T-cell (primary cell): ENCODE measurements at regions not wholly inside any gene's neighbourhood (a gene's known extent, or its start where the extent isn't known, plus 50 kb on each side); places are given as distances from the start of the nearest gene placed in this dataset.

Experiments used
- ATAC-seq, 4 experiments: fragments of 200-7000 bp in 3 of 4; fragments of 150-1000 bp in 1 of 4; cut with Tn5 transposase; replicated peaks in 1 of 4; 1 replicate in 3 of 4; 2 replicates in 1 of 4; pipeline ENCODE4 v1.10.0; 2021; ENCODE audit warnings: moderate library complexity in 3 of 4, mild to moderate bottlenecking in 2 of 4, moderate number of reproducible peaks in 1 of 4
- CTCF ChIA-PET, 2 donors: fragments of 300-600 bp; sonication (Branson Sonifier 250); formaldehyde crosslinking; loops; one replicate each; lab custom pipeline; 2022; ENCODE audit warnings: antibody characterized with exemption in 2 of 2; lab: Charles Lee
- POLR2A ChIA-PET, 2 donors: fragments of 300-600 bp; sonication (Branson Sonifier 250); formaldehyde crosslinking; loops; one replicate each; lab custom pipeline; 2022; ENCODE audit warnings: antibody characterized with exemption in 2 of 2; lab: Charles Lee
- DNase-seq, 35 experiments: peaks; one replicate each; pipeline versions ENCODE4 v3.0.0 to v3.0.0-alpha.2; 2013 to 2023
- H3K27ac ChIP-seq: one replicate; pipeline ENCODE4 v1.5.1; 2013; ENCODE audit warnings: low read length
- H3K27me3 ChIP-seq, 2 experiments: replicated peaks in 1 of 2; 1 replicate in 1 of 2; 2 replicates in 1 of 2; pipeline versions ENCODE4 v1.6.1 to v1.7.0; 2013; ENCODE audit warnings: low read length in 1 of 2, mixed read lengths in 1 of 2; ENCODE audit not compliant: control insufficient read depth in 2 of 2, insufficient read depth in 2 of 2; ENCODE audit errors: extremely low read depth in 1 of 2
- H3K36me3 ChIP-seq, 2 donors: 1 replicate in 1 of 2; 2 replicates in 1 of 2; pipeline versions ENCODE4 v1.6.1 to v1.7.0; 2013; ENCODE audit warnings: low read length in 1 of 2; ENCODE audit not compliant: control insufficient read depth in 2 of 2, insufficient read depth in 1 of 2; ENCODE audit errors: extremely low read depth in 1 of 2
- H3K4me1 ChIP-seq, 2 experiments: 1 replicate in 1 of 2; 2 replicates in 1 of 2; pipeline versions ENCODE4 v1.6.1 to v1.7.0; 2013; ENCODE audit warnings: low read length in 2 of 2, mixed read lengths in 1 of 2; ENCODE audit not compliant: insufficient read depth in 2 of 2, control insufficient read depth in 1 of 2; ENCODE audit errors: extremely low read depth in 1 of 2
- H3K4me3 ChIP-seq, 2 donors: 1 replicate in 1 of 2; 2 replicates in 1 of 2; pipeline versions ENCODE4 v1.5.1 to v1.7.0; 2013; ENCODE audit warnings: mild to moderate bottlenecking in 2 of 2, low read length in 1 of 2, moderate library complexity in 1 of 2; ENCODE audit not compliant: control insufficient read depth in 1 of 2; ENCODE audit errors: extremely low read depth in 1 of 2
- H3K9me3 ChIP-seq: 2 replicates; pipeline ENCODE4 v1.7.0; 2013
- H3K27ac Mint-ChIP-seq, 2 donors: one replicate each; pipeline ENCODE4 v1.8.0; 2020 to 2021; ENCODE audit warnings: mild to moderate bottlenecking in 2 of 2, mixed read lengths in 2 of 2
- H3K27me3 Mint-ChIP-seq, 2 donors: one replicate each; pipeline ENCODE4 v1.8.0; 2021 to 2022; ENCODE audit warnings: mixed read lengths in 2 of 2
- H3K36me3 Mint-ChIP-seq: one replicate; pipeline ENCODE4 v1.8.0; 2021; ENCODE audit warnings: mixed read lengths
- H3K4me1 Mint-ChIP-seq, 3 donors: one replicate each; pipeline ENCODE4 v1.8.0; 2020 to 2022; ENCODE audit warnings: mixed read lengths in 3 of 3, mild to moderate bottlenecking in 1 of 3
- H3K4me3 Mint-ChIP-seq, 3 donors: one replicate each; pipeline ENCODE4 v1.8.0; 2020 to 2022; ENCODE audit warnings: mild to moderate bottlenecking in 3 of 3, mixed read lengths in 3 of 3, moderate library complexity in 3 of 3
- H3K9me3 Mint-ChIP-seq, 3 donors: one replicate each; pipeline ENCODE4 v1.8.0; 2020 to 2022; ENCODE audit warnings: mixed read lengths in 3 of 3
- WGBS: methylation state at CpG from one replicate; pipeline ENCODE4 v1.1.5; 2013; ENCODE audit warnings: missing lambda C conversion rate; ENCODE audit not compliant: insufficient coverage; 5-methylcytosine and 5-hydroxymethylcytosine counted together

DNA sequence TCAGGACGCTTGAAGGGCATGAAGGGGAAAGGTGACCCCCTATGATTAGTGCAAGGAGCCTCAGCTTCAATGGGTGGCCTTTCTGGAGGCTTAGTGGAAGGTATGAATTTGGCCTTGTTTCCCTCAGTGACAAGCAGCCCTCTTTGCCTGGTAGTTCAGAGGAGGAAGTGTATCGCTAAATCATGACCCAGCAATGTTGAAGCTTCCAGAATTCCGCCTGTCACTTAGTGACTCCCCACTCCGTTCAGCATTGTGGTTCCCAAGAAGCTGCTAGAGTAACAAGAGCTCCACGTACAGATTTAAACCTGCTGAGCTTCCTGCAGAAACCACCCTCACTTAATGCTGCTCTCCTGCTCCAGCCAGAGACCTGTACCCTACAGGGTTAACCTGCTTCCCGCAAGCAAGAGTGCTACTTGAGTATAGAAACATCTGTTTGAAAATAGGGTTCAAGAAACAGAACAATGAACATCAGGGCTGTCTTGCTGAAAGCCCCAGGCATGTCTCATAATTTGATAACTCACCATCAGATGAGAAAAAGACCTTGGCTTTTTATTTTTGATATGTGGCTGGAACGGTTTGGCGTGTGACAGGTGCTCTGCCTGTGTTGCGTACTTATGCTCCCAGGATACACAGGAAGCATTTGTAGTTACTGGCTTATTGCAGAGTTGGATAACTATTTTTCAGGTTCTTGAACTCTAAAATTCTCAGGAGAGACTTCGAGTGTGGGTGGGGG is 105.2 kb downstream of the UCHL1 start:
- ChIA-PET POLR2A (no interaction called here), CTCF (no interaction called here)
- H3K4me3 ChIP-seq, result no peak overlapping the region
- Mint-ChIP-seq H3K36me3 (no peaks in the 10 kb centered on the region), H3K9me3 (no peaks in the 10 kb centered on the region), H3K27me3 (peaks cover 33 to 49% of the 10 kb centered on the region in 2 donors), H3K4me3 (peak overlapping the region in 1 of 3 donors; percentile 1), H3K4me1 (peaks cover 0 to 3% (median 0%) of the 10 kb centered on the region in 3 donors), H3K27ac (no peak overlapping the region)
- H3K27ac ChIP-seq, result no peak overlapping the region
- WGBS, result 8% methylated on average over 4 of the region's 10 CpGs
- no peaks in the 10 kb centered on the region for H3K4me1 ChIP-seq
- DNase-seq (no peak), ATAC-seq (no peak)
- no peaks in the 10 kb centered on the region for H3K36me3 ChIP-seq
- peaks cover 4 to 31% of the 10 kb centered on the region in 2 experiments for H3K27me3 ChIP-seq
- H3K9me3 ChIP-seq, result no peaks in the 10 kb centered on the region

DNA sequence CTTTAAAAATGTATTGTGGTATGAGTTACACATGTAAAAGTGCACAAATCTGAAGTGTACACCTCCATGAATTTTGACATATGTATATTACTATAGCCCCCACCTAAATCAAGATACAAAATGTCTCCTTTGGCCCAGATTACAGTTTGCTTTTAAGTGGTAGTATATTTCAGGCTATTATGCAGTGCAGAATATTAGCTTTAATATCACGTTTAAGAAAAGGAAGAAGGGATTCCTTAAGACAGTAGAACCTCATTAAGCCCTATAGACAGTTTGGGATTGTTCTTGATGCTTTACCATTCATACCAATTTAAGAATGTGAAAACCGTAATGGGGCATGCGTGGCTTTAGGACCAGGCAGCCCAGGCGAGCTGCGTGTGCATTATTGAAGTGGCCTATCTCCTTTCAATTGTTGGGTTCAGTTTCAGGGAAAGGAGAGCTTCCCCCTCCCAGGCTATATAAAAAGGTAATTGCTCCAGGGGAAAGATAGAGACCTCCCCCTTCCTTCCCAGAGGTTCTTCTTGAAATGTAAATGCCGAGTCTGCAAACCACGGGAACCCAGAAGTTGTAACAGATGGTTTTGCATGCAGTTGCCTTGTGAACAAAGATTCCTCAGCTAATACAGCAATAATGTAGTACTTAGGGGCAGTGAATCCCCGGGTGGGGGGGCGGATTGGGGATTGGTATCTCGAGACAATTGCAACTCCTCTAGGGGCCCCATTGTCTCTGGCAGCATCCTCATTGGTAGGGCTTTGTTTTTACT is 106.1 kb downstream of the UCHL1 start:
- DNase-seq (no peak), ATAC-seq (no peak)
- POLR2A ChIA-PET, result no interaction called here
- H3K9me3 Mint-ChIP-seq, result no peaks in the 10 kb centered on the region
- Histone ChIP-seq H3K27ac (no peak overlapping the region), H3K27me3 (peaks cover 4 to 31% of the 10 kb centered on the region in 2 experiments), H3K9me3 (no peaks in the 10 kb centered on the region), H3K36me3 (no peaks in the 10 kb centered on the region), H3K4me1 (no peaks in the 10 kb centered on the region), H3K4me3 (no peak overlapping the region)
- H3K4me1 Mint-ChIP-seq, result peaks cover 0 to 3% (median 0%) of the 10 kb centered on the region in 3 donors
- CTCF ChIA-PET, result no interaction called here
- H3K27me3 Mint-ChIP-seq, result peaks cover 33 to 49% of the 10 kb centered on the region in 2 donors
- no CpG with 5 or more reads among the region's 10 CpGs for WGBS
- H3K4me3 Mint-ChIP-seq, result no peak overlapping the region
- H3K27ac Mint-ChIP-seq, result no peak overlapping the region
- H3K36me3 Mint-ChIP-seq, result no peaks in the 10 kb centered on the region

- H3K27me3 ChIP-seq, result peaks cover 4 to 31% of the 10 kb centered on the region in 2 experiments
- Mint-ChIP-seq H3K27me3 (peaks cover 32 to 46% of the 10 kb centered on the region in 2 donors), H3K9me3 (no peaks in the 10 kb centered on the region), H3K4me3 (no peak overlapping the region), H3K4me1 (peaks cover 0 to 3% (median 0%) of the 10 kb centered on the region in 3 donors), H3K36me3 (no peaks in the 10 kb centered on the region), H3K27ac (no peak overlapping the region)
- no peak overlapping the region for H3K4me3 ChIP-seq
- 94% methylated on average over 2 of the region's 9 CpGs for WGBS
- H3K36me3 ChIP-seq, result no peaks in the 10 kb centered on the region
- no peak overlapping the region for H3K27ac ChIP-seq
- POLR2A ChIA-PET, result no interaction called here
- DNase-seq (no peak), ATAC-seq (no peak)
- H3K9me3 ChIP-seq, result no peaks in the 10 kb centered on the region
- H3K4me1 ChIP-seq, result no peaks in the 10 kb centered on the region
- CTCF ChIA-PET, result no interaction called here
Observed at GRCh38 chr4:41363384-41363981, 106.8 kb downstream of the UCHL1 start.

GRCh38 chr4:41364876-41365275 is 108.1 kb downstream of the UCHL1 start:
- Histone ChIP-seq H3K36me3 (no peaks in the 10 kb centered on the region), H3K27ac (no peak overlapping the region), H3K9me3 (no peaks in the 10 kb centered on the region), H3K4me1 (no peaks in the 10 kb centered on the region), H3K4me3 (no peak overlapping the region), H3K27me3 (peaks cover 4 to 21% of the 10 kb centered on the region in 2 experiments)
- H3K36me3 Mint-ChIP-seq, result no peaks in the 10 kb centered on the region
- DNase-seq (no peak), ATAC-seq (no peak)
- CTCF ChIA-PET, result no interaction called here
- H3K4me1 Mint-ChIP-seq, result peaks cover 0 to 3% (median 0%) of the 10 kb centered on the region in 3 donors
- H3K27me3 Mint-ChIP-seq, result peaks cover 19 to 35% of the 10 kb centered on the region in 2 donors
- POLR2A ChIA-PET, result no interaction called here
- H3K27ac Mint-ChIP-seq, result no peak overlapping the region
- no peaks in the 10 kb centered on the region for H3K9me3 Mint-ChIP-seq
- H3K4me3 Mint-ChIP-seq, result no peak overlapping the region
- WGBS, result no CpG with 5 or more reads among the region's 3 CpGs

- POLR2A ChIA-PET, result no interaction called here
Observed at GRCh38 chr4:41365681-41366080, 109.0 kb downstream of the UCHL1 start.

DNA sequence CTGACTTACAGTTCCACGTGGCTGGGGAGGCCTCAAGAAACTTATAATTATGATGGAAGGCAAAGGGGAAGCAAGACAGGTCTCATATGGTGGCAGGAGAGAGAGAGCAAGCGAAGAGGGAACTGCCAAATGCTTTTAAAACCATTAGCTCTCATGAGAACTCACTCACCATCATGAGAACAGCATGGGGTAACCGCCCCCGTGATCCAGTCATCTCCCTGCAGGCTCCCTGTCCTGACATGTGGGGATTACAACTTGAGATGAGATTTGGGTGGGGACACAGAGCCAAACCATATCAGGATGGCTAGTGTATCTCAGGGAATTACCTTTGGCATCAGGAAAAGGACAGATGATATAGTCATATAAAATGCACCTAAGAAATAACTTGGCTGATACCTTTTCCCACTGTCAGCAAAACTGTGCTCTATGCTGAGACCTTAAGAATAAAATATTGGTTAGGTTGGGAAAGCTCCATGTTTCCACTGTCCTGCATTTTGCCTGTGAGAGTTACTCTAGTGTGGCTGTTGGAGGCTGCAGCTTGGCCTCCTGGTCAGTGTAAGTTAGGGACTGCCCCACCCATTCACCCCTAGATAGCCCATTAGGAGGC is 110.3 kb downstream of the UCHL1 start:
- Histone ChIP-seq H3K4me1 (no peaks in the 10 kb centered on the region), H3K4me3 (no peak overlapping the region), H3K9me3 (no peaks in the 10 kb centered on the region), H3K36me3 (no peaks in the 10 kb centered on the region), H3K27me3 (peaks cover 4 to 5% of the 10 kb centered on the region in 2 experiments), H3K27ac (no peak overlapping the region)
- DNase-seq (no peak), ATAC-seq (no peak)
- 92% methylated on average over 2 of the region's 4 CpGs for WGBS
- no peak overlapping the region for H3K27ac Mint-ChIP-seq
- H3K9me3 Mint-ChIP-seq, result no peaks in the 10 kb centered on the region
- POLR2A ChIA-PET, result no interaction called here
- peaks cover 9 to 27% of the 10 kb centered on the region in 2 donors for H3K27me3 Mint-ChIP-seq
- no peaks in the 10 kb centered on the region for H3K36me3 Mint-ChIP-seq
- CTCF ChIA-PET, result no interaction called here
- no peaks in the 10 kb centered on the region for H3K4me1 Mint-ChIP-seq
- H3K4me3 Mint-ChIP-seq, result no peak overlapping the region

More at GRCh38 chr4:41365681-41366080, 109.0 kb downstream of the UCHL1 start:
- DNase-seq, result no peak
- Histone ChIP-seq H3K4me3 (no peak overlapping the region), H3K36me3 (no peaks in the 10 kb centered on the region), H3K4me1 (no peaks in the 10 kb centered on the region), H3K9me3 (no peaks in the 10 kb centered on the region), H3K27ac (no peak overlapping the region), H3K27me3 (peaks cover 4 to 17% of the 10 kb centered on the region in 2 experiments)
- H3K27me3 Mint-ChIP-seq, result peaks cover 18 to 35% of the 10 kb centered on the region in 2 donors
- no peak overlapping the region for H3K4me3 Mint-ChIP-seq
- no peak overlapping the region for H3K27ac Mint-ChIP-seq
- H3K4me1 Mint-ChIP-seq, result peaks cover 0 to 3% (median 0%) of the 10 kb centered on the region in 3 donors
- WGBS, result 72% methylated on average over 3 of the region's 4 CpGs
- ATAC-seq, result no peak
- CTCF ChIA-PET, result no interaction called here
- H3K9me3 Mint-ChIP-seq, result no peaks in the 10 kb centered on the region
- no peaks in the 10 kb centered on the region for H3K36me3 Mint-ChIP-seq
